ENCODE measurements at regions not wholly inside any gene's neighbourhood (a gene's known extent, or its start where the extent isn't known, plus 50 kb on each side); places are given as distances from the start of the nearest gene placed in this dataset.

DNA sequence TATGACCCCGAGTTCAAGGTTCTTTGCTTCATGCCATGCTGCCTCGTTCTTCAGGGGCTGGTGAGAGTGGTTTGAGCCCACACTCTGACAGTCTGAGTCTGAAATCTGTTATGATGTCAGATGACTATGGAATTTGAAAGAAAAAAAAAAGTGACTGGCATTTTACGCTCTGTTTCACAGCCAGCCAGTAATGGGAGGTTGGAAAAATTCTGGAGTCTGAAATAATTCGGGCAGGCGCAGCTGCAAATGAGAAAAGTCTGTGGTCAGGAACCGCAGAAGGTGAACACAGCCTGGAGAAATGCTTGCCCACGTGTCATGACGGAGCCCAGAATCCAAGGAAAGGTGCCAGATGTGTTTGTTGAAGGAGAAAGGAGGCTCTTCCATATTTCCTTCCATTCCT lies 269.8 kb upstream of the PWP1 start:
- Mint-ChIP-seq H3K27ac (peak overlapping the region in 1 of 3 experiments; percentile 74), H3K9me3 (peaks cover 13% of the 10 kb centered on the region), H3K36me3 (ENCODE audit: low read depth) (no peaks in the 10 kb centered on the region), H3K4me3 (no peak overlapping the region), H3K4me1 (no peaks in the 10 kb centered on the region), H3K27me3 (ENCODE audit: low read depth) (peaks cover 16% of the 10 kb centered on the region)
- no peak for TF ChIP-seq CTCF (IDR thresholded peaks at IDR 0.05; ENCODE audit: unreplicated experiment in 3 of 3)

- Mint-ChIP-seq H3K27ac (peak overlapping the region in 1 of 3 experiments; percentile 12), H3K36me3 (ENCODE audit: low read depth) (no peaks in the 10 kb centered on the region), H3K4me1 (no peaks in the 10 kb centered on the region), H3K9me3 (peaks cover 14% of the 10 kb centered on the region), H3K27me3 (ENCODE audit: low read depth) (peaks cover 16% of the 10 kb centered on the region), H3K4me3 (no peak overlapping the region)
- no peak for TF ChIP-seq CTCF (IDR thresholded peaks at IDR 0.05; ENCODE audit: unreplicated experiment in 3 of 3)
Measured at GRCh38 chr12:107417004-107417403, 268.6 kb upstream of the PWP1 start.

- peaks cover 16% of the 10 kb centered on the region for H3K27me3 Mint-ChIP-seq (ENCODE audit: low read depth)
- H3K4me3 Mint-ChIP-seq: no peak overlapping the region
- TF ChIP-seq CTCF (IDR thresholded peaks at IDR 0.05; ENCODE audit: unreplicated experiment in 3 of 3): no peak
- peak overlapping the region in 1 of 3 experiments; percentile 84 for H3K27ac Mint-ChIP-seq
- peaks cover 14% of the 10 kb centered on the region for H3K9me3 Mint-ChIP-seq
- no peaks in the 10 kb centered on the region for H3K4me1 Mint-ChIP-seq
- no peaks in the 10 kb centered on the region for H3K36me3 Mint-ChIP-seq (ENCODE audit: low read depth)
Measured at GRCh38 chr12:107418981-107419380, 266.6 kb upstream of the PWP1 start.

DNA sequence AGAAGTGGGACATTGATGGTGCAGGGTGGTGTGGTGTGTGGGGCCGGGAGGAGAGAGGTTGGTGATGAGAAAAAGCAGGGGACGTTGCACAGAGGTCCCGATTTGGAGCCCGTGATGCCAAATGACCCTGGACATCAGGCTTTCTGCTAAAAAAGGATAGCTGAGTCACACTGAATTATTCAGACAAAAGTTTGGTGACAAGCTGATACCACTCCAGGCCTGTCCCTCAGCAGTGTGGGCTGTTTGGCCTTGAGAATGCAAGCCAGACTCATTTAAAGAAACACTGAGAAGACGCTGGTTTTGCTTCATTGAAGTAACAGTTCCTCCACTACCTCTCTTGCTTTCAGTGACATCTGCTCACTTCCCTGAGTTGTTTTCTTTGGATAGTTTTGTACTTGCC lies 262.1 kb upstream of the PWP1 start:
- no peak overlapping the region for H3K4me3 Mint-ChIP-seq
- no peaks in the 10 kb centered on the region for H3K36me3 Mint-ChIP-seq (ENCODE audit: low read depth)
- H3K27me3 Mint-ChIP-seq (ENCODE audit: low read depth): peaks cover 4% of the 10 kb centered on the region
- no peaks in the 10 kb centered on the region for H3K4me1 Mint-ChIP-seq
- no peak for TF ChIP-seq CTCF (IDR thresholded peaks at IDR 0.05; ENCODE audit: unreplicated experiment in 3 of 3)
- H3K27ac Mint-ChIP-seq: no peak overlapping the region
- H3K9me3 Mint-ChIP-seq: peaks cover 16% of the 10 kb centered on the region

DNA sequence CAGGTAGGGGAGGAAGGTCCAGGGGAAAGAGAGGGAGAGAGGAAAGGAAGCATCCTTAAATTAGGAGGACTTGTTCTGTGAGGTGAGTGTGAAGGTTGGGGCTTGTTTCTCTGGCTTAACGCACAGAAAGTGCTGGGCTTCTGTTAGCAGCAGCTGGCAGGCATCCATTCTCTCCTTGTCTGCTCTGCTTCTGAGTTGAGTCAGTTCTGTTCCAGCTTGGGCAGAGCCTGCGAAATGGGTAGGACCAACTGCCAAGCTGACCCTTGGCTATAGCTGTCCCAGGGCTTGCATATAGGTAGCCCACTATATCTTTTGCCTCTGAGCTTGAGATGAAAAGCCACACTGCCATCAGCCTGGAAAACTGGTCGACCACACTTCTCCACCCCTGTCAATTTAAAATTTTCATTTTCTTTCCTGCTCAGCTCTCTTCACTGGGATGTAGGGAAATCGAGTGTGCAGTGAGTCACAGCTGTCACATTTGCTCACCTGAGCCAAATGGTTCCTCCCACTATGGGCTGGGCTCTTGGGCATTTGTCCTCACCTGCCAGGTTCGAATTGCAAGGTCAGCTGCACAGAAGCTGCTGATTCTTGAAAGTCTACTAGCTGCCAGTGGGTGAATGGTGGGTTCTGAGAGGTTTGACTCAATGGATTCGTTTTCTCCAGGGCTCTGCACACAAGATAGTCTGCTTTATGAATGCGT lies 256.4 kb upstream of the PWP1 start:
- TF ChIP-seq CTCF (IDR thresholded peaks at IDR 0.05; ENCODE audit: unreplicated experiment in 3 of 3): no peak
- Mint-ChIP-seq H3K4me3 (no peak overlapping the region), H3K27me3 (ENCODE audit: low read depth) (peaks cover 8% of the 10 kb centered on the region), H3K4me1 (no peaks in the 10 kb centered on the region), H3K27ac (peak overlapping the region in 1 of 3 experiments; percentile 58), H3K36me3 (ENCODE audit: low read depth) (no peaks in the 10 kb centered on the region), H3K9me3 (peaks cover 5% of the 10 kb centered on the region)

DNA sequence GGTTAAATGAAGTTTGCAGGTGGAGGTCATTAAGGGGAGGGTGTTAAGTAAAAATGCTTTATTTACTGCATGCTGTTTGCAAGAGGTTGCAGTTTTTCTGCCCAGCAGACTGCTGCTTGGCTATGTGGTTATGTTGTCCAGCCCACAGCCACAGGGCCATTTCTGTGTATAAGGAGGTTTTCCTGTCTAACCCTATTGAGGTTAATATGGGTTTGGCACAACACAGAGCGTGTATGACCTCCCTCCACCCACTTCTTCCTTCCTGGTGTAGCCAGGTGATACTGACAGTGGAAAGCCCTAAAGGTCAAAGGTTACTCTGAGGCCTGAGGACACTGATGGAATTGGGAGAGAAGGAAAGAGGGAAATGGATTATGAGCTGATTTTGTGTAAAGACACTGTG lies 253.7 kb upstream of the PWP1 start:
- H3K4me3 Mint-ChIP-seq: no peak overlapping the region
- peaks cover 8% of the 10 kb centered on the region for H3K4me1 Mint-ChIP-seq
- H3K27ac Mint-ChIP-seq: no peak overlapping the region
- TF ChIP-seq CTCF (IDR thresholded peaks at IDR 0.05; ENCODE audit: unreplicated experiment in 3 of 3): no peak
- peaks cover 5% of the 10 kb centered on the region for H3K9me3 Mint-ChIP-seq
- H3K27me3 Mint-ChIP-seq (ENCODE audit: low read depth): peaks cover 17% of the 10 kb centered on the region
- H3K36me3 Mint-ChIP-seq (ENCODE audit: low read depth): no peaks in the 10 kb centered on the region
